22Rv1 (cell line): ENCODE measurements at regions not wholly inside any gene's neighbourhood (a gene's known extent, or its start where the extent isn't known, plus 50 kb on each side); places are given as distances from the start of the nearest gene placed in this dataset.

Experiments
- H3K27ac ChIP-seq: fragments of 450-650 bp; 2 replicates; pipeline ENCODE4 v1.5.1; 2017
- ZFX ChIP-seq: fragments of 450-650 bp; IDR thresholded peaks from 2 replicates; pipeline ENCODE4 v1.6.1; 2017; ENCODE audit warnings: antibody characterized with exemption, borderline replicate concordance
- TF ChIP-seq, protein P1 (sequence below): fragments of 450-650 bp; IDR thresholded peaks from 2 replicates; pipeline ENCODE4 v1.5.1; 2017; ENCODE audit warnings: mild to moderate bottlenecking

DNA sequence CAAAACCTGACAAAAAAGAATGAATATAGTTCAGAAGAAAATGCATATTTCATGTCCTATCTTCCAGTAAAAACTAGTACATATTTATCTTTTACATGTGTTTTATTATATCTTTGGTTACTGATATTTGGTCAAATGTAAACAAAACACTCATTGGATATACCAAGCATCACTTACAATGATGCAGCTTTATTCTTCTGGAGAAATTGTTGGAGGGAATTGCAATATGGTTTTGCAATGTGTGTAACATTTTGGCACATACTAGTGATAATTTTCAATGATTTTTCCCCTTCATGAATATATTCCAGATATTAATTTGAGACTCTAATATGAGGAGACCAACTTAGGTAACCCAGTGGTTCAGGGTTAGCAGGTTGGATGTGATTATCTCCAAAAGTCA is 146.1 kb downstream of the ZC3H11B start:
- no peak for TF ChIP-seq ZFX
- TF ChIP-seq, protein P1, sequence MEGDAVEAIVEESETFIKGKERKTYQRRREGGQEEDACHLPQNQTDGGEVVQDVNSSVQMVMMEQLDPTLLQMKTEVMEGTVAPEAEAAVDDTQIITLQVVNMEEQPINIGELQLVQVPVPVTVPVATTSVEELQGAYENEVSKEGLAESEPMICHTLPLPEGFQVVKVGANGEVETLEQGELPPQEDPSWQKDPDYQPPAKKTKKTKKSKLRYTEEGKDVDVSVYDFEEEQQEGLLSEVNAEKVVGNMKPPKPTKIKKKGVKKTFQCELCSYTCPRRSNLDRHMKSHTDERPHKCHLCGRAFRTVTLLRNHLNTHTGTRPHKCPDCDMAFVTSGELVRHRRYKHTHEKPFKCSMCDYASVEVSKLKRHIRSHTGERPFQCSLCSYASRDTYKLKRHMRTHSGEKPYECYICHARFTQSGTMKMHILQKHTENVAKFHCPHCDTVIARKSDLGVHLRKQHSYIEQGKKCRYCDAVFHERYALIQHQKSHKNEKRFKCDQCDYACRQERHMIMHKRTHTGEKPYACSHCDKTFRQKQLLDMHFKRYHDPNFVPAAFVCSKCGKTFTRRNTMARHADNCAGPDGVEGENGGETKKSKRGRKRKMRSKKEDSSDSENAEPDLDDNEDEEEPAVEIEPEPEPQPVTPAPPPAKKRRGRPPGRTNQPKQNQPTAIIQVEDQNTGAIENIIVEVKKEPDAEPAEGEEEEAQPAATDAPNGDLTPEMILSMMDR: no peak
- no peak overlapping the region for H3K27ac ChIP-seq

DNA sequence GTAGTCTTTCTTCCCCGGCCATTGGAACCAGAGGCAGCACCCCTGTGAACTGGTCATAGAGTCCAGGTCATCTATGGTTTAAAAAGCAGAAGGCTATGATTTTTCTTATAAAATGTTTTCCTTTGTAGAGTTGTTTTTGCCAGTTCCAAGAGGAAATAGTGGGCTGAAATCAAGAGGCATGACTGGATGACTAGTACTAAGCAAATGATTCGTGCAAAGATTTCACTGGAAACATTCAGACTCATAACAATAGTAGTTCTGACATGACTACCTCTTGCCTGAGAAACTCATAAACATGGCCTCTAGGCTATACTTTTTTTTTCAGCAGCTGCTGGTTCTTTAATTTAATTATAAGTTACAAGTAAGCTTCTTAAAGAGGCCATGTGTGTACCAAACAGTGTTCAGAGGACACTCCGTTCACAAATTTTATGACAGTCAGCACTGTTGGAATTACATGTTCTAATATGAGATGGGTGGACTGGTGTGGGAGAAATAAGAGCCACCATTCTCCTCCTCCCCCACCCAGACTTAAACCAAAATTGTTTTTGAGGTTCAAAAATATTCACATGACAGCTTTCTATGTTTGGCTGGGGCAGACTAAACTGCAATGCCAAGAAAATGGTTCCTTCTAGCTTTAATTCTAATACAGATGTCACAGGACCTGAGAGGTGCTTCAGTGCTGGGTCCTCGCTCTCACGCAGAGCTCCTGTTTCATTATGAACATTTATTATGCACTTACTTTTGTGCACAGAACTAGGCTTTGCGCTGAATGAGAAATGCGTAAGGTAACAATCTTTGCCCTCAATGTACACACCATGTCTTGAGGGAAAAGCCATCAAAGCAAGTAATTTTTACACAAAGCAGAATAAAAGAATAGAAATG is 147.5 kb downstream of the ZC3H11B start:
- TF ChIP-seq, protein P1: no peak
- no peak for TF ChIP-seq ZFX
- H3K27ac ChIP-seq: no peak overlapping the region

DNA sequence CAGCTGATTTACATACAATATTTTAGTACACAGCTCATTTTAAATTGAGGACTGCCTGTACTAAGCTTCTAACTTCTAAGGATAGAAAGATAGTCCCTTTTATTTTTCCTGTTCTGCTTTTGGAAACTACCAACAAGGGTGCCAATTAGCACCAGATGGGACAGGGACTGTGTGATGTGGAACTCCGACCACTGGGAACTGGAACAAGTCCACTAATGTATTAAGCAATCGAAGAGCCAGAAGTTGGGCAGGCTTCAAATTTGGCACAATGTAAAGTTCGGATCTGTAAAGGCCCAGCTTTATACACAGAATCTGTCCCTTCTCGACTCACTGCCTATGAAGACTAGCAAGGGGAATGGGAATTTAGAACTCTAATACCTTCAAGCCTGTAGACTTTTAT is 149.3 kb downstream of the ZC3H11B start:
- H3K27ac ChIP-seq: no peak overlapping the region
- TF ChIP-seq, protein P1: no peak
- no peak for TF ChIP-seq ZFX

DNA sequence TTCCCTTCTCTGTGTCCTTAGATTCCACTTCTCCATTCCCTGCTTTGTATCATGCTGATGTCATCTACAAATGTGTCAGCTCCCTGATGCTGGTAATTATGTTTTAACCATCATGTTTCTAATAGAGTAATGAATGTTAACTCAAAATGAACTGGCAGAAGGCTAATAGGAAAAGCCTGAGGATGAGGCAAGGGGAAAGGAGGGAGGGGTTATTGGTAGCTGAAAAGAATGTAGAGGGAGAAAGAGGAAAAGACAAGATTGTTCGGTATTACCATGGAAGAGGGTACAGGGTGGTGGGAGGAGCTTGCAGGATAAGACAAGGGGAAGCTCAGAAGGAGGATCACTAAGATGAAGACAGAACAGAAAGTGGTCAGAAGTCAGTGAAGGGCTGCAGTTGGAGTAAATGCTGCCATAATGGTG is 150.9 kb downstream of the ZC3H11B start:
- no peak for TF ChIP-seq ZFX
- TF ChIP-seq, protein P1: no peak
- H3K27ac ChIP-seq: no peak overlapping the region

DNA sequence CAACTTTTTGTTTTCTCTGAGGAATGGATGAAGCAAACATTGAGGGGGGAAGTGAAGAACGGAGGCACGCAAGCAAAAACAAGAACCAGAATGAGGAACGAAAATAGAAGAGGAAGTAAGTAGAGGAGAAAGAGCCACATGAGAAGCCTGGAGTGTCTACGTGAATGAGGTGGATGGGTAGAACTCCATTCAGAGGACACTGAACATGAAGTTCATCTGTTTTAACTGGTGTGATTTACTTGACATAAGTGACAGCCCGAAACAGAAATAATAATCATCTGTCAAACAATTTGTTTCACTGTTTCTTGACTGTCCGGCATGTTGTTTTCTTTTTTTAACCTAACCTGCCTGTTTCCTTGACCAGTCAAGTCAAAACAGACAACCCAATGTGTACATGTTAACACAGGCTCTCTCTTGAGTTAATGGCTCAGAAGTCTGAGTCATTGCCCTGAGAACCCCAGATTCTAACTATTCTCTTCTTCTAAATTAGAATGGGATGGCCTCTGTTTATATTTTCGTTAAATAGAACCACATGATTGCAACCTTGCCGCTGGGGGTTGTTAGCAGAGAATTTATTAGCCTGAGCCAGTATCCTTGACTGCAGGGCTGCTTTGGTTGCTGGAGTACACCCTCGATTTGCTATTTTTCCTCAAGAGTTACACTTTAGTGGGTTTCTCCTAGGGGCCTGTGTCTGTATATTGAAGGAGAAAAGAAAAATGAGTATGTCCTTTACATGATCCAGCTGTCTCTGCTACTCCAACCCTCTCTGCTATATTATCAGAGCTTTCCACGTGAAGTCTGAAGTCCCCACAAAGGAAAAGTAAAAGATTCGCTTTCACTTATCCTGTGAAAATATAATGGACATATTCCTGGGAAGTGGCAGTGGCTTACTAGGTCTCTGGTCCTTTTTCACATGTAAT is 151.7 kb downstream of the ZC3H11B start:
- no peak overlapping the region for H3K27ac ChIP-seq
- no peak for TF ChIP-seq ZFX
- TF ChIP-seq, protein P1: no peak

DNA sequence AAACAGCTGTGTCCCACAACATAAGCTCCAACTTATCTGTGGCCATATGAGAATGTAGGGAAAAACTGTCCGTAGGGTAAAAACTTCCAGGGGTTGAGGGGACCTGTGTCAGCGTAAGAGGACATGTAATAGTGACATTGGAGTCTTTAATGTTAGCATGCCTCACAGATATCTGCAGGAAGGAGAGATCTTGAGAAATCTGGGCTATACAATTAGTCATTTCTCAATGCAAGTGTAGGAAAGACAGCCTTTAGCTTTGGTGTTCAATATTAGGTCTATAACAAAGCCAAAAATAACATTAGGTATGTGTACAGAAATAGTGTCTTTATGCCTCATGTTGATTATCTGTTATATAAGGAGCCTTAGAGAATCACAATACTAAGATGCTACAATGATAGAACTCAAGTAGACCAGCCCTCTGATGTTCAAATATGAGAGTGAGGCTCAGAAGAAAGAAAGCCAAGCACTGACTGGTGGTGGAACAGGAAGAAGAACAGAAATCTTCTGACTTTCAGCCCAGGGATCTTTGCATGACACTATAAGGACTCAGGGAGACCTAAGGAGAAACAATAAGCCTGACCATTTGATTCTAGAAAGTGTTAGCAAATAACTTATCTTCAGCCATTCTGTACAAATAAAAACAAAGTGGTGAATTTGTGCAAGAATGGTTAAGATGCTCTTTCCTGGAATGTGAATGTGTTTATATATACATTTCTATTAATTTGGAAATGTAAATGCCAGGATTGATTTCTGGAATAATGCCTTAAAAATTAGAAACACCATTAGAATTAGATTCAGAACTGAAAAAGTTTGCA is 152.6 kb downstream of the ZC3H11B start:
- no peak overlapping the region for H3K27ac ChIP-seq

More for the DNA sequence above, 152.6 kb downstream of the ZC3H11B start:
- TF ChIP-seq, protein P1: no peak
- TF ChIP-seq ZFX: no peak
